GM12865 (cell line): ENCODE measurements at regions not wholly inside any gene's neighbourhood (a gene's known extent, or its start where the extent isn't known, plus 50 kb on each side); places are given as distances from the start of the nearest gene placed in this dataset.

Experiments
- DNase-seq: peaks from one replicate; pipeline ENCODE4 v3.0.0; 2010; ENCODE audit warnings: low read depth
- H3K4me3 ChIP-seq: 2 replicates; pipeline ENCODE4 v1.5.1; 2011; ENCODE audit warnings: mild to moderate bottlenecking, low read depth, low read length, control low read depth
- TF ChIP-seq, protein P1 (sequence below): IDR thresholded peaks from 2 replicates; pipeline ENCODE4 v1.5.1; 2011; ENCODE audit warnings: low read length, control low read depth, low read depth, inconsistent platforms; ENCODE audit not compliant: insufficient read depth; ENCODE audit errors: missing control alignments

DNA sequence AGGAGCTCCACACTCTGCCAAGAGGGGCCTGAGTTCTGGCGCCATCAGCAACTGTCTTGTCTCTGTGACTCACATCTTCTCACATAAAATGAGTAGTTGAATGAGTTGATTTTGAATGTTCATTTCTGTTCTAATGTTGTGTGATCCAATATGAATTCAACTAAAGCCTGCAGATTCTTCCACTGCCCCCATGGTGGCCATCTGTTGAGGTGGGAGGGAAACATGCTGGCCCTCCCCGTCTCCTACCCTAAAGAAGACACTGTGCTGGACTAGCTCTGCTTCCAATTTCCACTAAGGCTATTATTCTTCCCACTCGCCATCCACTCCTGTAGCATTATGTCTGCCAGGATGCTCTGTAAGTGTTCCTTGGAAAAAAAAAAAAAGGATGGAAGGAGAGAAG, 555.6 kb upstream of the LARGE1 start:
- H3K4me3 ChIP-seq, result no peak overlapping the region
- TF ChIP-seq, protein P1, sequence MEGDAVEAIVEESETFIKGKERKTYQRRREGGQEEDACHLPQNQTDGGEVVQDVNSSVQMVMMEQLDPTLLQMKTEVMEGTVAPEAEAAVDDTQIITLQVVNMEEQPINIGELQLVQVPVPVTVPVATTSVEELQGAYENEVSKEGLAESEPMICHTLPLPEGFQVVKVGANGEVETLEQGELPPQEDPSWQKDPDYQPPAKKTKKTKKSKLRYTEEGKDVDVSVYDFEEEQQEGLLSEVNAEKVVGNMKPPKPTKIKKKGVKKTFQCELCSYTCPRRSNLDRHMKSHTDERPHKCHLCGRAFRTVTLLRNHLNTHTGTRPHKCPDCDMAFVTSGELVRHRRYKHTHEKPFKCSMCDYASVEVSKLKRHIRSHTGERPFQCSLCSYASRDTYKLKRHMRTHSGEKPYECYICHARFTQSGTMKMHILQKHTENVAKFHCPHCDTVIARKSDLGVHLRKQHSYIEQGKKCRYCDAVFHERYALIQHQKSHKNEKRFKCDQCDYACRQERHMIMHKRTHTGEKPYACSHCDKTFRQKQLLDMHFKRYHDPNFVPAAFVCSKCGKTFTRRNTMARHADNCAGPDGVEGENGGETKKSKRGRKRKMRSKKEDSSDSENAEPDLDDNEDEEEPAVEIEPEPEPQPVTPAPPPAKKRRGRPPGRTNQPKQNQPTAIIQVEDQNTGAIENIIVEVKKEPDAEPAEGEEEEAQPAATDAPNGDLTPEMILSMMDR, result no peak
- no peak for DNase-seq

DNA sequence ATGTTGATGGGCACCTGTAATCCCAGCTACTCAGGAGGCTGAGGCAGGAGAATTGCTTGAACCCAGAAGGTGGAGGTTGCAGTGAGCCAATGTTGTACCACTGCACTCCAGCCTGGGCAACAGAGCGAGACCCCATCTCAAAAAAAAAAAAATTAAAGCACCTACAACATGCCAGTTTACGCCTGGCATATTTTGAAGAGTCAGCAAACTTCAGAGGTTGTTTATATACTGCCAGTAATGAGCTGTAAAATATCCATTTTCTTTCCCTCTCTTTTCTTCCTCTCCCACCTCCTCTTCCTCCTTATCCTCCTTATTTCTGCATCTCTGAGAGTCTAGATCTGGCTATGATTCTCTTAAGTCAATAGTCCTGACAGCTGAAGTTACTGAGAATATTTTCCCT, 556.5 kb upstream of the LARGE1 start:
- TF ChIP-seq, protein P1, result no peak
- H3K4me3 ChIP-seq, result no peak overlapping the region
- no peak for DNase-seq

DNA sequence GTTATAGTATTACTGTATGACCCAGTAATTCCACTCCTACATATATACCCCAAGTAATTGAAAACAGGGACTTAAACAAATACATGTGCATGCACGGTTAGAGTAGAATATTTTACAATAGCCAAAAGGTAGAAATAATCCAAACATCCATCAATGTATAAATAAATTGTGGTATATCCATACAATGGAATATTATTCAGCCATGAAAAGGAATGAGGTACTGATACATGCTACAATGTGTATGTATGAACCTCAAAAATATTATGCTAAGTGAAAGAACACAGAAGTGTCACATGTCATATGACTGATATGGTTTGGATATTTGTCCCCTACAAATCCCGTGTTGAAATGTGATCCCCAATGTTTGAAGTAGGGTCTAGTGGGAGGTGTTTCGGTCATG, 560.8 kb upstream of the LARGE1 start:
- DNase-seq, result no peak
- TF ChIP-seq, protein P1, result no peak
- no peak overlapping the region for H3K4me3 ChIP-seq

DNA sequence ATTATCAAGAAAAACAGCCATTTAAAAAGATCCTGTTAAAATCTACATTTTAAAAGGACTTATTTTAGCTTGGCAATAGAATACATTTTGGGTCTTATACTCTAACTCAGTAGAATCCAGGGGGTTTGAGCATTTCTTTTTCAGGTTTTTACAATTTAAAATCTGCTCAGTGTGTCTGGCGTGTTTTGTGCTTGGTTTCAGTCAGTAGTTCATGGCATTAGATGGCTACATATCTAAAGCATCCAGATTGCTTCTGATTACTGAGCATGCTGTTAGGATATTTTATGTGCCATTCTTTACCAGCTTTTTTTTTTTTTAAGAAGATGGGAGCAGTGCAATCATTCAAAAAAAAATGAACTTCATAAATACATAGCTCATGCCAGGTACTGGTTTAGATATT, 566.1 kb upstream of the LARGE1 start:
- DNase-seq, result no peak
- no peak overlapping the region for H3K4me3 ChIP-seq
- TF ChIP-seq, protein P1, result no peak

DNA sequence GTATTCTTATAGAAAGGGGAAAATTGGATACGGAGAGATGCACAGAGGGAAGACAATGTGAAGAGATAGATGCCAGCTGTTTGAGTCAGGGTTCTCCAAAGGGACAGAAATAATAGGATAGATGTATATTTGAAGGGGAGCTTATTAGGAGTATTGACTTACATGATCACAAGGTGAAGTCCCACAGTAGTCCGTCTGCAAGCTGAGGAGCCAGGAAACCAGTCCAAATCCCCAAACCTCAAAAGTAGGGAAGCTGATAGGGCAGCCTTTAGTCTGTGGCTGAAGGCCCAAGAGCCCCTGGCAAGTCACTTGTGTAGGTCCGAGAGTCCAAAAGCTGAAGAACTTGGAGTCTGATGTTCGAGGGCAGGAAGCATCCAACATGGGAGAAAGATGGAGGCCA, 569.6 kb upstream of the LARGE1 start:
- H3K4me3 ChIP-seq, result no peak overlapping the region
- DNase-seq, result no peak
- TF ChIP-seq, protein P1, result no peak

DNA sequence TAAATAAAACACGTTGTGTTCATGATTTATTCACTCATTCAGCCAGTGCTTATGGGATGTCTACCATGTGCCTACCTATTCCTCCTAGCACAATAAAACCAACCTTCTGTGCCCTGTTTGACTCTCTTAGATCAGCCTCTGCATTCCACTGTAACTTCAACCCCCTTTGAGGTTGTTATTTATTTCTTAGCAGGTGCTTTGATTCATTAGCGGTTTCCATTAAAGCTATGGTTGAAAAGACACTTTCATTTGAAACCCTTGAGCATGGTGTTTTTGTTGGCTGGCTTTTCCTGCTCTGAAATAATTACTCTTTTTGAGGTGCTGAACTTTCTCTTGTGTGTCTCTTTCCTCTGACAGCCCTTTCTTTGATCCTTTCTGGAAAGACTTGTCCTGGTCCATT, 570.6 kb upstream of the LARGE1 start:
- no peak overlapping the region for H3K4me3 ChIP-seq
- DNase-seq, result no peak
- TF ChIP-seq, protein P1, result no peak

DNA sequence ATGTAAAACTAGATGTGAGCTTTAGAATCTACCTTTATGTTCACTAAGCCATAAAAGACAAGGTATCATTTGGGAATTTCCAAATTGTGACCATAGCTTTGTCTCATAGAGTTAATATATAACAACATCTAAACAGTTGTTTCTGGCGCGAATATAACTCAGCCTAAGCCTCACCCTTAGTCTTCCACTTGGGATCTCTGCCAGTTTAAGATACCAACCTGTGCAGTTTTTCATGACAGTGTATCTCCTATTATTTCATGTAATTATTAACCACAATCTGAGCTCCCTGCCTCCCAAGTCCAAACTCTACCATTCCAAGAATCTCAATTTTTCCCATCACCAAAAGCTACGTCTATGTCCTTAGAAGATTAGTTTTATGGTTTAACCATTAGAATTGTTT, 572.5 kb upstream of the ISX start:
- no peak overlapping the region for H3K4me3 ChIP-seq
- TF ChIP-seq, protein P1, result no peak
- no peak for DNase-seq
